ENCODE measurements at regions not wholly inside any gene's neighbourhood (a gene's known extent, or its start where the extent isn't known, plus 50 kb on each side); places are given as distances from the start of the nearest gene placed in this dataset.

DNA sequence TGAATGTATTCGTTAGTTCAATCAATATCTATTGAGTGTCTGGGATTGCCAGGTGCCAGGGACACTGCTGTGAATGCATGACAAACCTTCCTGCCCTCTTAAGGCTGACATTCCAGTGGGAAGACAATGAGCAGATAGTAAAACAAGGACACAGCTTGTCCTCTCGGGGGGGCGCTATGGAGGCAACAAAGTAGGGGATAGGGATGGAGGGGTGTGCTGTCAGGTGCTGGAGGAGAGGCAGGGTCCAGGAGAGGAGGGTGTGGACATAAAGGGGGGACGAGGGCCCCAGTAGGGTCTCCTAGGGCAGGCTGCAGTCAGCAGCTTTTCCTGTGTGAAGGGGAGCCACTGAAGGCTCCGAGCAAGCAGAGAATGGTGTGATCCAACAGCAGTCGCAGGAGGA lies 198.2 kb upstream of the PDE10A start:
- no peak overlapping the region for H3K9ac ChIP-seq
- no peak overlapping the region for H3K4me3 ChIP-seq
- no peaks in the 10 kb centered on the region for H3K27me3 ChIP-seq
- no peak for TF ChIP-seq Cebpa-rat (IDR thresholded peaks at IDR 0.05)
- no peaks in the 10 kb centered on the region for H3K36me3 ChIP-seq
- H3K27ac ChIP-seq, result no peak overlapping the region
- no peak overlapping the region for H3K4me2 ChIP-seq
- peaks cover 0 to 13% (median 6%) of the 10 kb centered on the region in 11 experiments; a peak in 13 of 22 replicates for H3K9me3 ChIP-seq (replicated peaks in 1 of 11)
- no peaks in the 10 kb centered on the region for H3K4me1 ChIP-seq
- H4K20me1 ChIP-seq, result no peaks in the 10 kb centered on the region

DNA sequence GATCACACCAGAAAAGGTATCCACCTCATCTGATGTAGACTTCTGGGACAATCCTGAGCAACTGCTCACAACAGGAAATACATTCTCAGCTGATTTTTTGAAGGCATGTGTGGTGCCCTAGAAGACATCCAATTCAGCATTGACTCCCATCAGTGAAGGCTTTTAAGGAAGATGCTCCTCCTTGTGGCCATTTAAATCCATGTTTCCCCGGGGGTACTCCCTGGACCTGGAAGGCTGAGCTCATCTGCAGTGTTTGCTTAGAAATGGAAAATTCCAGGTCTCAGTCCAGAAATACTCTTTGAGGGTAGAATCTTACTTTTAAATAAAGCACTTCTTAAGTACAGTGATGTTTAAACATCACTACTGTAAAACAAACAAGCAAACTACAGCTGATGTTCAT lies 195.5 kb upstream of the PDE10A start:
- H3K4me3 ChIP-seq, result no peak overlapping the region
- H3K27ac ChIP-seq, result no peak overlapping the region
- no peak overlapping the region for H3K4me2 ChIP-seq
- H3K27me3 ChIP-seq, result no peaks in the 10 kb centered on the region
- TF ChIP-seq Cebpa-rat (IDR thresholded peaks at IDR 0.05), result no peak
- H3K36me3 ChIP-seq, result no peaks in the 10 kb centered on the region
- H3K9ac ChIP-seq, result no peak overlapping the region
- H3K4me1 ChIP-seq, result no peaks in the 10 kb centered on the region
- no peaks in the 10 kb centered on the region for H3K9me3 ChIP-seq (replicated peaks in 1 of 11)
- no peaks in the 10 kb centered on the region for H4K20me1 ChIP-seq

DNA sequence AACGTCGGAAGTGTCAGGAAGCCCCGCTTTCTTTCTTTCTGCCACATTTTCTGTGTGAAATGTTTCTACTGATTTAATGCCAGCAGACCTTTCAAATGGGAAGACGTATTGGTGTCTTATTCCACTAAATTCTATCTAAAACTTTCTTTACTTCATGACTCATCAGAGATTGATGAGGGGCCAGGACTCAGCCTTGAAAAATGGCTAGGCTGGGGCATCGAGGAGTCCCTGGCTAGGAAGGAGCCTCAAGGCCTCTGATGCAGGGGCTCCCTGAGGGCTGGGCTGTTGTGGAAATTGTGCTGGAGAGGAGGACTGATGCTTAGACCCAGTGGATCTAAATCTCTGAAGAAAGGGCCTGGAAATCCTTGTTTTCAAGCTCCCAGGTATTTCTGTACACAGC lies 192.8 kb upstream of the PDE10A start:
- no peaks in the 10 kb centered on the region for H3K27me3 ChIP-seq
- H3K27ac ChIP-seq, result no peak overlapping the region
- no peak overlapping the region for H3K4me3 ChIP-seq
- no peak for TF ChIP-seq Cebpa-rat (IDR thresholded peaks at IDR 0.05)
- H3K4me2 ChIP-seq, result no peak overlapping the region
- no peaks in the 10 kb centered on the region for H3K36me3 ChIP-seq
- no peak overlapping the region for H3K9ac ChIP-seq
- no peaks in the 10 kb centered on the region for H3K4me1 ChIP-seq
- H4K20me1 ChIP-seq, result no peaks in the 10 kb centered on the region
- no peaks in the 10 kb centered on the region for H3K9me3 ChIP-seq (replicated peaks in 1 of 11)

DNA sequence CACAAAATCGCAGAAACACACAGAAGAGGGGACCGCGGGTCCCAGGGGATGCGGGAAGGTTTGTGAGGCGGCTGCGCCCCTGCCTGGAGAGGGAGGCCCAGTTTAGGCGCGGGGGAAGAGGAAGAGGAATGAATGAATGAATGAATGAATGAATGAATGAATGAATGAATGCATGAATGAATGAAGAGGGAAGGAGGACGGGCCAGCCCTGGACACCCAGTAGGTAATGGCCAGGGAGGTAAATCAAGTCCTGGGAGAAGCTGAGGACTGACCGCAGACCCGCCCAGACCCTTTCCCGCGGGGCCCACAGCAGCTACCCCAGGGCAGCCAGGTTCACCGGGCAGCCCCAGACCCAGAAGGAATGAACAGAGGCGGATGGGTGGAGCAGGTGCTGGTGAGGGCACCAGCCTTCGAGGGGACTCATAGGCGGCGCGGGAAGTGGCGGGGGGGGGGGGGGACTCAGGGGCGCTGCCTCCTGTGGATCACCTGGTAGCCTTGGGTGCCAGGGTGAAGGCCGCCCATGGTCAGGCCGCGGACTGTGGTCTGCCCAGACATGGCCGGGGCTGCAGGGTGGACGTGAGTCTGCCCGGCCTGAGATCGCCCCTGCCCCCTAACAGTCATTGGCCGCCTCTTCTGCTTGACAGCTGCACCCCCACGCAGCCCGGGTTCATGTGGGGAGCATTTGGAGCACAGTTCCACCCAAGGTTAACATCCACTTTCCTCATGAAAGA lies 192.0 kb upstream of the PDE10A start:
- Histone ChIP-seq H3K9ac (no peak overlapping the region), H3K36me3 (no peaks in the 10 kb centered on the region), H3K27me3 (peaks cover 0 to under 1% (median 0%) of the 10 kb centered on the region in 11 experiments; a peak in 1 of 22 replicates), H3K9me3 (replicated peaks in 1 of 11) (no peaks in the 10 kb centered on the region), H3K27ac (no peak overlapping the region), H4K20me1 (no peaks in the 10 kb centered on the region), H3K4me1 (peaks cover 0 to 3% (median 0%) of the 10 kb centered on the region in 10 experiments; a peak in 1 of 20 replicates), H3K4me3 (no peak overlapping the region), H3K4me2 (no peak overlapping the region)
- TF ChIP-seq Cebpa-rat (IDR thresholded peaks at IDR 0.05), result no peak

DNA sequence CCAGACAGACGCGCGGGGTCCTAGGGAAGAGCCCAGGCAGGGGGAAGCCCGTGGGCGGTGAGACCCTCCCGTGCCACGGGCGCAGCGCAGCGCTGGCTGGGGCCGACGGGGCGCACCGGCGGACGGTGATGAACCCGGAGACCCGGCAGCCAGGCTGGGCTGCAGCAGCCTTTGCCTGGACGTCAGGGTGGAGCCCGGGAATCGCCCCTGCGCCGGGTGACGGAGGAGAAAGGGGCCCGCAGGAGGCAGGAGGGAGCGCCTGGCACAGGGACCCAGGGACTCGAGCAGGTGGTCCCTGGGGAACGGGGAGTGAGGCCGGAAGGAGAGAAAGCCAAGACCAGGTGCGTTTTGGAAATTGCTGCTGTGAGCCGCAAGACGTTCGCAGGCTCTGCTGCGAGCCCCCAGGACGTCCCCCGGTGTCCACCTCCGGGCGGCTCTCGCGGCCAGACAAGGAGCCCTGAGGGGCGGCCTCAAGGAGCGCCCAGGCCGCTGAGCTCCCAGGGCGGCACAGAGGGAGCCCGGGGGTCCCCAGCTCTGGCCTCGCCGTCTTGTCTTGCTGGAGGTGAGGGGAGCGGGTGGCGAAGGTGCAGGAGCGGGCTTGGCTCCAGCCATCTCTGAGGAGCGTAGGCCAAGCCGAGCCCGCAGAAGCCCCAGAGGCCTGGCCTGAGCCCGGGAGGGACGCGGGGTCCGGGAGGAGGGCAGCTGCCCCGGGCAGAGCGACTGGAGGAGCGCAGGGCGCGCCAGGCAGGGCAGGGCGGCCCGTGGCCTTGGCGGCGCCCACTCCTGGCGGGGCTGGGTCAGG lies 191.2 kb upstream of the PDE10A start:
- Histone ChIP-seq H3K27me3 (peaks cover 0 to 5% (median 0%) of the 10 kb centered on the region in 11 experiments; a peak in 1 of 22 replicates), H3K9me3 (replicated peaks in 1 of 11) (no peaks in the 10 kb centered on the region), H3K4me2 (no peak overlapping the region), H3K4me3 (no peak overlapping the region), H3K4me1 (peaks cover 0 to 11% (median 0%) of the 10 kb centered on the region in 10 experiments; a peak in 3 of 20 replicates), H3K36me3 (no peaks in the 10 kb centered on the region), H3K9ac (no peak overlapping the region), H4K20me1 (no peaks in the 10 kb centered on the region), H3K27ac (no peak overlapping the region)
- no peak for TF ChIP-seq Cebpa-rat (IDR thresholded peaks at IDR 0.05)

DNA sequence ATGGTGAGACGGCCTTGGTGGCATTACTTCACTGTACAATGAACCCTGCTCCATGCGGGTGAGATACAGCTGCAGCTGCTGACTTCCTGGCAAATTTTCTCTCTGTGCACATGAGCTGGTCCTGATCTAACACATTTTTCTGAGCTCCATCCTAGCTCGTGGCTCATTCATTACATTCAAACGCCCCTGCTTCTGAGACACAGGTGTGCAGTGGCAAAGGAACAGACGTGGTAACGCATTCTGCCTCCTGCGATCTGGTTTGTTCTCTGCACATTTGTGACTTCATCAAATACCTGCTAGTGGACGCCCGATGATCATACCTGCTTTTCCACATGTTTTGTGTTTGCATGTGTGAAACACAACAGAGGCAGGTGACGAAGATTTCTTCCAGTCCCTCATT lies 189.6 kb upstream of the PDE10A start:
- no peaks in the 10 kb centered on the region; a peak in 1 of 22 replicates for H4K20me1 ChIP-seq
- H3K4me3 ChIP-seq, result no peak overlapping the region
- H3K36me3 ChIP-seq, result no peaks in the 10 kb centered on the region
- H3K4me1 ChIP-seq, result peaks cover 0 to 11% (median 0%) of the 10 kb centered on the region in 10 experiments; a peak in 3 of 20 replicates
- no peak overlapping the region for H3K27ac ChIP-seq
- H3K4me2 ChIP-seq, result no peak overlapping the region
- no peaks in the 10 kb centered on the region for H3K9me3 ChIP-seq (replicated peaks in 1 of 11)
- H3K27me3 ChIP-seq, result peaks cover 3 to 16% (median 10%) of the 10 kb centered on the region in 11 experiments; a peak in 21 of 22 replicates
- no peak overlapping the region for H3K9ac ChIP-seq
- TF ChIP-seq Cebpa-rat (IDR thresholded peaks at IDR 0.05), result no peak

DNA sequence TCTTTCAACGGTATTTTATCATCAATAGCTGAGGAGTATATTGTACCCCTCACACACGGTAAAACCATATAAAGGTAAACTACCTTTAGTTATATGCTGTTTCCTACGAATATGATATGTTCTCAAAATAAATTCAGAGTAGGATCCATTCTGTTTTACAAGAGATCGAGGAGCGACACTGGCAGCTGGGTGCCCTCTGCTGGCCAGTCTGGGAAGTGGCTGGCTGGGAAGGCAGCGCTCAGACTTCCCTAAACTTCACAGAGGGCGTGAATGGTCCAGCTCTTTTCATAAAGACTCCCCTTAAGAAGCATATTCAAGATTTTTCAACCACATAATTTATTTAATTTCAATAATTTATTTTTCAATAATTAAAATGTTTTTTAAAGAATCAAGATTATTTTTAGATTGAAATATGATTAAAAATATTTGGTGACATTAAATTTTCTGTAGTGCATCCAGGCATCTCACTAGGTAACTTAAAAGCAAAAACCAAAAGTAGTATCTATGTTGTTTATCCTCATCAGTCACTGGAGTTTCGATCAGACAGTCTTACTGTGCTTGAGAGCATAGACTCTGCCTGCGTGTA lies 187.5 kb upstream of the PDE10A start:
- Histone ChIP-seq H3K9ac (no peak overlapping the region), H4K20me1 (no peaks in the 10 kb centered on the region; a peak in 1 of 22 replicates), H3K4me1 (peaks cover 0 to 25% (median 11%) of the 10 kb centered on the region in 10 experiments; a peak in 11 of 20 replicates), H3K4me2 (peak overlapping the region in 2 of 11 experiments; percentile 15 to 26; a peak in 3 of 22 replicates), H3K4me3 (no peak overlapping the region), H3K27ac (no peak overlapping the region), H3K36me3 (no peaks in the 10 kb centered on the region), H3K27me3 (peaks cover 24 to 38% (median 32%) of the 10 kb centered on the region in 11 experiments), H3K9me3 (replicated peaks in 1 of 11) (no peaks in the 10 kb centered on the region)
- no peak for TF ChIP-seq Cebpa-rat (IDR thresholded peaks at IDR 0.05)

DNA sequence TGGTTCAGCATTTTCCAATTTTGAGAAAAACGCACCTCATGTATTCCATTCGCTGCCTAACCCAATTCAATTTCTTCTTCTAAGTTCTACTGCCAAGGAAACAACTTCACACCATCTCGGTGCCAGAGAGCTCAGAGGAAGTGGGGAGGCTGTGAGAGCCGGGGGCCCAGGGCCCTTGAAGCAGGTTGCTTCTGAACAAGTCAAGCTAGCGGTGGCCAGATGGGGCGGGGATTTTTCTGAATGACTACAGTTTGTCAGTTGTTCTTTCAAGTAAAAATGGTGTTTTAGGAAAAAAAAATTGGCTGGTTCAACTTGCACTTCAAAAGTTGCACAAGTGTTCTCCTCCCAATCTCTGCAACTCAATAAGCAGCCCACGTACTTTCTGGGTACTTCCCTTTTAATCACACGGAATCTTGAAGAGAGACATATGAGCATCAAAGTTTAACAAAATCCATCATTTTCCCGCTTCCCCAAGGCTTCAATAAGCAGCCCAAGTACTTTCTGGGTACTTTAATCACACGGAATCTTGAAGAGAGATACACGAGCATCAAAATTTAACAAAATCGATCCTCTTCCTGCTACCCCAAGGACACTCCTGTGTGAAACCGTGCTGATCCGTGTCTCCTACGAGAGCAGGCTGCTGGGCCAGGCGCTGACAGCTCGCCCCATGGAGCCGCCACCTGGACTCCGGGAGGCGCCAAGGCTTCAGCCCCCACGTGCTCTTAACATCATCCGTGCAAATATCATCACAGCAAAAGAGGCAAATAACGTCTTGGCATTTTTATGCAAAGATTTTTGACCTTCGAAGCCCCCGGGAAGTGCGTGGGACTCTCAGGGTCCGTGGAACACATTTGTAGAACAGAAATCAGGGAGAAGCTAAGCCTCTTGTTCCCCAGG lies 186.7 kb upstream of the PDE10A start:
- Histone ChIP-seq H3K9me3 (replicated peaks in 1 of 11) (no peaks in the 10 kb centered on the region), H3K9ac (no peak overlapping the region), H4K20me1 (no peaks in the 10 kb centered on the region; a peak in 1 of 22 replicates), H3K27ac (no peak overlapping the region), H3K36me3 (no peaks in the 10 kb centered on the region), H3K27me3 (peaks cover 32 to 45% (median 39%) of the 10 kb centered on the region in 11 experiments), H3K4me1 (peaks cover 0 to 25% (median 11%) of the 10 kb centered on the region in 10 experiments; a peak in 11 of 20 replicates), H3K4me2 (peak overlapping the region in 2 of 11 experiments; percentile 15 to 26; a peak in 3 of 22 replicates), H3K4me3 (no peak overlapping the region)
- TF ChIP-seq Cebpa-rat (IDR thresholded peaks at IDR 0.05), result no peak

Measured in BLaER1 treated with 17β-estradiol and CSF1 and Interleukin-3, amounts not matched to agents 10 nM and 100 nM (cell line).